GM12892 (cell line): ENCODE measurements at regions not wholly inside any gene's neighbourhood (a gene's known extent, or its start where the extent isn't known, plus 50 kb on each side); places are given as distances from the start of the nearest gene placed in this dataset.
"Not testable (repeated sequence)": the region's sequence is repeated elsewhere in the genome, so short reads cannot be mapped to it uniquely, and the experiment has no call there.

Source experiments
- DNase-seq: peaks from one replicate; pipeline ENCODE4 v3.0.0; 2011; ENCODE audit not compliant: insufficient read length
- FAIRE-seq: peaks from 2 replicates; lab custom pipeline; 2011; peaks lifted over from hg19 to GRCh38; lab: Jason Lieb, UNC
- POLR2A ChIP-seq: IDR thresholded peaks from 2 replicates; pipeline ENCODE4 v1.6.1; 2011; ENCODE audit warnings: low read depth, low read length, control low read depth
- POLR2AphosphoS5 ChIP-seq: IDR thresholded peaks from 2 replicates; pipeline ENCODE4 v1.6.1; 2011; ENCODE audit warnings: low read depth, low read length, control low read depth
- TAF1 ChIP-seq: IDR thresholded peaks from 2 replicates; pipeline ENCODE4 v1.6.1; 2011; ENCODE audit warnings: low read depth, mild to moderate bottlenecking, control low read depth, low read length, borderline replicate concordance

DNA sequence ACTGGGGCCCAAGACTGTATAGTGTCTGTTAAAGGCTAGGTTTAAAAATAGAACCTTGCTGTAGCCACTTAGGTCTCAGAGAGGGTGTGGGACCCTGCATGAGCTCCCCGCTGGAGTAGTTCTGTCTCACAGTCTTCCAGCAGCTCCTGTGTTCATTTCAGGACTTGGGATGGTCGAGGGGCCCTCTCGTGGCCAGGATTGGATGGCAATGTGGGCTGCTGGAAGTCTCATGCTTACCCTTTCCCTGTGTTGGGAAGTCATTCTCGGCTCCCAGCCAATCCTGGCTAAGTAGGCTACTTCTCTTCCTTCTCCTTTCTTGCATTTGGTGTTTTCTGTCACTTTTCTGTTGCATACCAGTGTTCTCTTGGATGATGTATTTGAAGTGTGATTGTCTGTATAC is 284.0 kb upstream of the GCFC2 start:
- no peak for TF ChIP-seq TAF1
- no peak for TF ChIP-seq POLR2AphosphoS5
- TF ChIP-seq POLR2A = no peak
- DNase-seq = no peak
- FAIRE-seq = no peak

DNA sequence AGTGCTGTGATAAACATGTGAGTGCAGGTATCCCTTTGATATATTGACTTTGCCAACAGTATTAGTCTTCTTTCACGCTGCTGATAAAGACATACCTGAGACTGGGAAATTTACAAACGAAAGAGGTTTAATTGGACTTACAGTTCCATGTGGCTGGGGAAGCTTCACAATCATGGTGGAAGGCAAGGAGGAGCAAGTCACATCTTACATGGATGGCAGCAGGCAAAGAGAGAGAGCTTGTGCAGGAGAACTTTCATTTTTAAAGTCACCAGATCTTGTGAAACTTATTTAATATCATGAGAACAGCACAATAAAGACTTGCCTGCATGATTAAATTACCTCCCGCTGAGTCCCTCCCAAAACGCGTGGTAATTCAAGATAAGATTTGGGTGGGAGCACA is 277.9 kb upstream of the GCFC2 start:
- not testable (repeated sequence) for FAIRE-seq, DNase-seq

DNA sequence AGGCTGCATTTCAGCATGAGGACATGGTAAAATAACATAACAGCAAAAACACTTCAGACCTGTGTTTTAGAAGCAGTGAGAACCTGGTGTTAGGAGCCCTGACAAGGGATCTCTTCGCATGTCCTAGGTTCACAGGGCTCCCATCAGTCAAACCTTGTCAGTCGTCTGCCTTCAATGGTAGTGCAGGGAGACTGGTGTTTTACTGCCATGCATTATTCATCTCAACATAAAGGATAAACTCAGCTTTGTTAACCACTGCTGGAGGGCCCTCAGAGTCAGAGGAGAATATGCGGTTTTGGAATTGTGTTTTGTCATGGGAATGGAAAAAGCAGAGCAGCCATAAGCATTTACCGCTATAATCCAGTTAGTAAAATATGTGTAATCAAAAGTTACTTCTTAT is 275.9 kb upstream of the GCFC2 start:
- DNase-seq (no peak), FAIRE-seq (no peak)
- TF ChIP-seq TAF1 (no peak), POLR2A (no peak), POLR2AphosphoS5 (no peak)

DNA sequence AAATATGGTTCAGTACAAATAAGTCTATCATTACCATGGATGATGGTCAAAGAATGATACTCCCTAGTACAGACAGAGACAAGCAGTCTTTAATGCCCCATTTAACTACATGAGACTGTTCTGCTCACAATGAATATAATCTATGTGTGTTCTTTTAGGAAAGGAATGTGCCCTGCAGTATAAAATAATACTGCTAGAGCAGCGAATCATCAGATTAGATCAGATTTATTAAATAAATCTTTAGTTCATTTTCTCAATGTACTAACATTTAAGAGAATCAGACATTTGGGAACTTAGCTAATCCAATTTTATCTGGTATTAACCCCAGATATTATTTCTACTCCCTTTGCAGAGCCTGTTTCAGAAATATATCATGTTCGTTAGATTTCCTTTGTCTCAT is 272.0 kb upstream of the GCFC2 start:
- no peak for FAIRE-seq
- DNase-seq = no peak
- no peak for TF ChIP-seq POLR2AphosphoS5
- no peak for TF ChIP-seq TAF1
- no peak for TF ChIP-seq POLR2A

DNA sequence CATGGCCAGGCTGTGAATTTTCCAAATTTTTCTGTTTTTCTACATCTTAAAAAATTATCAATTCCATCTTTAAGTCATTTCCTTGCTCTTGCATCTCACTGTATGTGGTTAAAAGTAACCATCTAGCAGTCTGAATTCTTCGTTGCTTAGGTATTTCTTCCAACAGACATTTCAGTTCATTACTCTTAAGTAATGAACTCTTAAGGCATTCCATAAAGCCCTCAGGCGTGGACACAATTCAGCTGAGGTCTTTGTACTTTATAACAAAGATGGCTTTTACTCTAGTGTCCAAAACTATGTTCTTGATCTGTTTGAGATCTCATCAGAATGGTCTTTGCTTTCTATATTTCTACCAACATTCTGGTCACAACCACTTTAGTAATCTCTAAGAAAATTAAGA is 253.9 kb upstream of the GCFC2 start:
- no peak for FAIRE-seq
- TF ChIP-seq POLR2AphosphoS5 = no peak
- no peak for TF ChIP-seq TAF1
- no peak for TF ChIP-seq POLR2A

DNA sequence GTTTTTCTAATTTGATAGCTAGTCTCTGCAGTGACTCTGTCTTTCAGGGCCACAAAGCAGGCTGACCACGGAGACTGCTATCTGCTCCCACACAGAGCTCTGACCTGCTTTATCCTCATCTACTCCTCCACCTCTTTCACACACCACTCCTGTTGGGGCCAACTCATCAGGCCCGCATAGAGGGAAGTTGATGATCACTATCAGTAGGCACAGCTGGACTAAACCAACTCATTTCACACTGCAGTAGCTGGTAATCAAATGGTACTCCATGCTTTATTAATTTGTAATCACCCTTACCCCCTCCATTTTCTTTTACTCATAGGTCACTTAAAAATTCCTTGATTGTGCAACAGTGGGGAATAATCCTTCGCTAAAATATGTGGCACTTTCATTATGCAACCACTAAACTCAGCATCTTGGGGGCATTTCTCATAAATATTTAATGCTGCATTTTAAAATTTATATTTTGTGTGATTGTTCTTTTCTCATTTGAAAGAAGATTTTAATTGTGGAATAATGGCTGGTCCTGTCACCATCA is 249.8 kb upstream of the GCFC2 start:
- TF ChIP-seq TAF1 = no peak
- no peak for TF ChIP-seq POLR2AphosphoS5
- TF ChIP-seq POLR2A = no peak
- FAIRE-seq (no peak), DNase-seq (no peak)

More for the DNA sequence above, 253.9 kb upstream of the GCFC2 start:
- DNase-seq = no peak

DNA sequence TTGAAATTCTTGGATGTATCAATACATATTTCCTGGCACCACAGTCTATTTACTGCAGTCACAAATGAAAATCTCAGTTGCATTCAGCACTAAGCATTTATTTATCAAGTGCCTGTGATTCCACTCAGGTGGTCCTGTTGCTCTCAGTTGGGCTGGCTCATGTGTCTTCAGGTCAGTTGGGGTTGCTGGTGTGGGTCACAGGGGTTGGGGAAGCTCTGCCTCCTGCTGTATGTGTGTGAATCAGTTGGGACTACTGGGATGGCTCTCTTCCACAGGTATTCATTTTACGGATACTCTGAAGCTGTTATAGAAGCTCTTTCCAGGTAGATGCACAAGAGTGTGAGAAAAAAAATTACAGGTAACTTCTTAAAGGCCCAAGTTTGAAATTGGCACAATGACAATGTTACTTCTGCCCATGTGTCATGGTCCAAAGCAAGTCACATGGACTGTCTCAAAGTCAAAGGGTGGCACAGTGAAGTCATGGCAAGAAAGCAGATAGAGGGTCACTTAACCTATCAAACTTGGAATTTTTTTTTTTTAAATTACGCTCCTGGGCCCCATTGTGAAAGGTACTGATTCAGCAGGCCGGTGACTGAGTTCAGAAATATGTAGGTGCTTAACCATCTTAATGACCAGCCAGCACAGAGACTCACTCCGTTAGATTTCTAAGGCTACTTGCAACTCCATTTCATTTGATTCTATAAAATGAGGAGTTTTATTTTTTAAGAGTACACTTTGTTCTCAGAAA is 249.2 kb upstream of the GCFC2 start:
- DNase-seq (no peak), FAIRE-seq (no peak)
- TF ChIP-seq TAF1 = no peak
- no peak for TF ChIP-seq POLR2A
- TF ChIP-seq POLR2AphosphoS5 = no peak

DNA sequence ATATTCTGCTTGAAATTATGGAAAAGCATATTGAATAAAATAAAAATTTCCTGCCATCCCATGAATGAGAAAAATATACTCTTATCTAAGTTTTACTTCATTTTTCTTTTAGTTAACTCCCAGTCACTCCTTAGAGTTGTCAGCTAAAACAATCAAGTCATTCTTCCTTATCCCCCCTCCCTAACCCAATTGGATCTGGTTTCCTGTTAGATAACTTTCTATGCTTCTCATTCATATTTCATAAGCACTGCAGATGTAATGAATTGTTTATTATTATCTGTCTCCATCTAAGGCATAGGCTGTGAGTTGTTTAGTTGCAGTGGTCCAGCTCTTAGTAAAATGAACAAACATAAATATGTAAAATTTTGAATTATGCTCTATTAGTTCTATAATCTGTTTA is 244.0 kb upstream of the GCFC2 start:
- no peak for TF ChIP-seq TAF1
- TF ChIP-seq POLR2AphosphoS5 = no peak
- TF ChIP-seq POLR2A = no peak
- no peak for FAIRE-seq
- DNase-seq = no peak

DNA sequence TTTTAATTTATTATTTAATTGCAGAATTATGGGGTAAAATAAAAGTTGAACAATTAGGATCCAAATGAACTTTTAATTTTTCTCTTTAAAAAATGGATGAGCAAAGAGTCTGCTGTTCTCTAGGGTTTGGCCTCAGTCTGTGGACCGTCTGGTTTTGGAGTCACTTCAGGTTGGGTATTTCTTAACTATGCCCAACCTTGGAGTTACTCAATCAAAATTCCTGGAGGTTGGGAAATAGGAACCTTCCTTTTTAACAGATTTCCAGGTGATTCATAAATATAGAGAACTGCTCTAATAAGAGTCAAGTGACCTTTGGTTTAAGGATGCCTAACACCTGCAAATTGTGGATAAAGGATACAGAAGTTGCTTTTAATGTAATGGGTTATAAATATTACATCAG is 241.5 kb upstream of the GCFC2 start:
- no peak for DNase-seq
- FAIRE-seq = no peak
- TF ChIP-seq POLR2AphosphoS5 (no peak), TAF1 (no peak), POLR2A (no peak)

DNA sequence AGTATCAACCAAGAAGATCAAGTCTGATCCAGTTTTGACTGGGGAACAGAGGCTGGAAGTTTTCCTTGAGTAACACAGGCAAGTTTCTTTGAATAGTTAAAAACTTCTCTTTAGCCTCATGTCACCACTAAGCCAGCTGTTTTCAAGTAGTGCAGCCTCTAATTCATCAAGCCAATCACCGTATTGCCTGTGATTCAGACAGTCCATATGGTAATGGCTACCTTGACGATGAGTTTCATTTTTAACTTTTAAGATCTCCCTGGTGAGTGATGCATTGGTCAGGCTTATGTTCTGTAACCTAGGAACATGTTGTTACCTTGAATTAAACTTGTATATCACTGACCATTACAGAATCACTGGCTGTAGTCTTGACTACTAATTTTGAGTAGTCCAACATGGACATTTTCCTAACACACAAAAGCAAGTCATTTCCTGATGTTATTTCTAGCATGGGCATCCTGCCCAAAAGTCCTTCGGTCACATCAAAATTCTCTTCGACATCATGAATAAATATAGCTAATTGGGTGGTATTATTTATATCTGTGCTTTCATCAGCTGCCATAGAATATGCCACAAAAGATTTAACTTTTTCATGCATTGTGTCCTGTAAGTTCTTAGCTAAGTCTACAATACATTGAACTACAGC is 238.8 kb upstream of the GCFC2 start:
- DNase-seq (no peak), FAIRE-seq (peak; percentile 14)
- no peak for TF ChIP-seq TAF1
- no peak for TF ChIP-seq POLR2AphosphoS5
- TF ChIP-seq POLR2A = no peak

DNA sequence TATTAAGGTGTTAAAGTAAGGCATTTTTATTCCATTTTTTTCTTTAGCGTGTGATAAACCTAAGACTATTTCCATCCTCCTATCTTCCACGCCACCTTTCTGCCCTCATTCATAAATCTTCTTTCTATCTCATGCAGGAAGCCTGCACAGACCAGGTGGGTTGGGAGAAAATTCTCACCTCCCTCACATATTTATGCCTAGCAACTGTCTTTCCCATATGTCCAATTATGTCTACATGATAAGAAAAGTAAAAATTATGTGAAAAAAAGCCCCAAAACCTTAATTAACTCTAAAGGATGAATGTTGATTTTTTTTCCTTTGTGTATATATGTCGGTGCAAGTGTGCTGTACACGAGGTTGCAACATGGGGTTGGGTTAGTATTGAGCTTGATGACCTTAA is 225.6 kb upstream of the GCFC2 start:
- TF ChIP-seq TAF1 = no peak
- no peak for TF ChIP-seq POLR2AphosphoS5
- no peak for TF ChIP-seq POLR2A

DNA sequence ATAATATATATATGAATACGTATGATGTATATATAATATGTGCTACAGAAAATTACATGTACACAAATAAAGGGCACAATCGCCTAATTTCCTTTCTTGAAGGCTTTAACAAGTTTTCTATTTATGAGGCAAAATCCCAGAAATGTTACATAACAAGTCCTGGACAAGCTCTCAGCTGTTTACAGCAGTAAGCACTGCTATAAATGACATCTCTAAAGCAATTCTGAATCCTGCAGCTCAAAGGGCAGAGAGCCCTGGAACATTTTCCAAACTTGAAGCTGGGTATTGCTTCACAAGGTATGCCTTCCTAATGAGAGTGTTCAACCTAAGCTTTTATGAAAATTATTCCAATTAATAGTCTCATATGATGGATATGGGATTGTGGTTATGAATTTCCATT is 222.3 kb upstream of the GCFC2 start:
- no peak for TF ChIP-seq POLR2A
- no peak for TF ChIP-seq TAF1
- FAIRE-seq (no peak), DNase-seq (no peak)

More for the DNA sequence above, 225.6 kb upstream of the GCFC2 start:
- no peak for DNase-seq
- FAIRE-seq = no peak

DNA sequence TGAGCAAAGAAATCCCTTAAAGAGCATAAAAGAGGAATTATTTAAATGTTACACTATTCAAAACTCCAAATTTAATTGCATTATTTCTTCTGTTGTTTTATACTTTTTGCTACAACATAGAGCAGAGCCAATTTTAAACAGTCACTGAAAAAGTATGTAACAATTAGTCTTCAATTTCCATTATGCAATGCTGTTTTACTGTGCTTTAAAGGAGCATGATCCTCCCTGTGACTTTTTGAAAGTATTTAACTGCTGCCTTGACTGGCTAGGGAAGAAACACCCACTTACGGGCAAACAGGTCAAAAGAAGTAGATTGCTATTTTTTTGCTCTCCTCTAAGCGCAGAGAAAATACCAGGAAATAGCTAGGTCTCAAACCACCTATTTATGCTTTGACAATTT is 217.4 kb upstream of the GCFC2 start:
- DNase-seq = no peak
- FAIRE-seq = no peak
- TF ChIP-seq POLR2A (no peak), POLR2AphosphoS5 (no peak), TAF1 (no peak)
